Fibroblast of pulmonary artery (primary cell): ENCODE measurements at regions not wholly inside any gene's neighbourhood (a gene's known extent, or its start where the extent isn't known, plus 50 kb on each side); places are given as distances from the start of the nearest gene placed in this dataset.

Experiments
- DNase-seq: peaks from one replicate; pipeline ENCODE4 v3.0.0-alpha.2; 2010; ENCODE audit warnings: low read depth
- H3K4me3 ChIP-seq: replicated peaks from 2 replicates; pipeline ENCODE4 v1.5.1; 2011; ENCODE audit warnings: low read depth, mild to moderate bottlenecking, control low read depth, low read length, moderate library complexity
- CTCF ChIP-seq: IDR thresholded peaks from 2 replicates; pipeline ENCODE4 v1.5.1; 2011; ENCODE audit warnings: mild to moderate bottlenecking, control low read depth, low read length, inconsistent platforms; ENCODE audit errors: missing control alignments

- no peak overlapping the region for H3K4me3 ChIP-seq
- no peak for DNase-seq
- TF ChIP-seq CTCF: no peak
Measured at GRCh38 chr5:66542711-66543110, 53.5 kb upstream of the MAST4 start.
